Lower lobe of right lung (tissue), 2 donors: ENCODE measurements at regions not wholly inside any gene's neighbourhood (a gene's known extent, or its start where the extent isn't known, plus 50 kb on each side); places are given as distances from the start of the nearest gene placed in this dataset.

ENCODE experiments used
- ATAC-seq, 2 donors: fragments of 200-7000 bp; cut with Tn5 transposase; one replicate each; pipeline ENCODE4 v1.9.1; 2020 to 2022; ENCODE audit warnings: mild to moderate bottlenecking in 2 of 2, moderate library complexity in 2 of 2
- DNase-seq: peaks from one replicate; pipeline ENCODE4 v3.0.0-alpha.2; 2020
- H3K27ac ChIP-seq: fragments of 200-600 bp; one replicate; pipeline ENCODE4 v1.8.0; 2022
- H3K27me3 ChIP-seq: fragments of 200-600 bp; one replicate; pipeline ENCODE4 v1.8.0; 2022; ENCODE audit warnings: low read depth
- H3K36me3 ChIP-seq: fragments of 200-600 bp; one replicate; pipeline ENCODE4 v1.8.0; 2022; ENCODE audit warnings: mild to moderate bottlenecking
- H3K4me1 ChIP-seq: fragments of 200-600 bp; one replicate; pipeline ENCODE4 v1.8.0; 2022
- H3K4me3 ChIP-seq: fragments of 200-600 bp; one replicate; pipeline ENCODE4 v1.8.0; 2022; ENCODE audit warnings: mild to moderate bottlenecking
- H3K9me3 ChIP-seq: fragments of 200-600 bp; one replicate; pipeline ENCODE4 v1.8.0; 2022
- CTCF ChIP-seq: fragments of 200-600 bp; IDR thresholded peaks from one replicate; pipeline ENCODE4 v1.8.0; 2022; ENCODE audit warnings: antibody characterized with exemption, mild to moderate bottlenecking
- intact Hi-C: fragments of 100-400 bp; cut with DNase I; formaldehyde crosslinking; loops from one replicate; pipeline ENCODE4 v1.11.0; 2022
- donor health status: DM: no; HTN: yes; CAD: no; lungs with severe emphysema.

DNA sequence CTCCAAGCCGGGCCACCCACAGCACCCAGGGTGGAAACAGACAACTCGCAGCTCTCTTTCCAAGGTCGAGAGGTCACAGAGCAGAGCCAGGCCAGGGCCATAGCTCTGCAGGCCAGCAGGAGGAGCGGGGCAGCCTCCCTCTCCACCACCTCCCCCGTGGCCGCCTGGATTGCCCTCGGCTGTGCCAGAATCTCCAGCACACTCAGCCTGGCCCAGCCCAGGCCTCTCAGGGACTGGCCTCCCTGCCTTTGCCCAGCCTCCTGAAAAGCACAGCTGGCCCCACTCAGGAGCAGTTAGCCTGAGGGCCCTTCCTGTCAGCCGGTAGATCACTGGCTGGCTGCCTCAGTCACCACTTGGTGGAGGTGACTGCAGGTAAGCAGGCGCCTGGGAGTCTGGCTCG, 85.8 kb upstream of the SEC14L1 start:
- ATAC-seq, result peak in 1 of 2 donors; percentile 60
- H3K4me1 ChIP-seq, result no peaks in the 10 kb centered on the region
- intact Hi-C loops, result no loop called here
- no peaks in the 10 kb centered on the region for H3K9me3 ChIP-seq
- no peak for DNase-seq
- no peak for TF ChIP-seq CTCF
- H3K4me3 ChIP-seq, result no peak overlapping the region
- peaks cover 54% of the 10 kb centered on the region for H3K27me3 ChIP-seq
- no peaks in the 10 kb centered on the region for H3K36me3 ChIP-seq
- no peak overlapping the region for H3K27ac ChIP-seq

DNA sequence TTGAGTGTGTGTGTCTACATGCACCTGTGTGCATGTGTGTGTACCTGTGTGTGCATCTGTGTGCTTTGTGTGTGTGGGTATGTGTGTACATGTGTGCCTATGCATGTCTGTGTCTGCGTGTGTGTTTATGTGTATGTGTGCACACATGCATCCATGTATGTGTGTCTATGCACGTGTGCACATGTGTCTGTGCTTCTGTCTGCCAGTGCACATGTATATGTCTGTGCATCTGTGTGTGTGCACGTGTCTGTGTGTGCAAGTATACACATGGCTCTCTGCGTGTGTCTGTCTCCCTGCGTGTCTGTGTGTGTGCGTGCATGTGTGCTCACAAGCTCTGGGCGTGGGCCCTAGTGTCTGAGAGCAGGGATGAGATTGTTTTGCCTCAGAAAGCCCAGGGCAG, 85.3 kb upstream of the SEC14L1 start:
- no peak for TF ChIP-seq CTCF
- Histone ChIP-seq H3K36me3 (no peaks in the 10 kb centered on the region), H3K9me3 (no peaks in the 10 kb centered on the region), H3K4me1 (no peaks in the 10 kb centered on the region), H3K27ac (no peak overlapping the region), H3K4me3 (no peak overlapping the region), H3K27me3 (peaks cover 53% of the 10 kb centered on the region)
- intact Hi-C loops, result no loop called here
- DNase-seq (no peak), ATAC-seq (no peak)

GRCh38 chr17:77058016-77058415, 82.8 kb upstream of the SEC14L1 start:
- DNase-seq, result no peak

GRCh38 chr17:77061669-77062068, 79.1 kb upstream of the SEC14L1 start:
- Histone ChIP-seq H3K36me3 (no peaks in the 10 kb centered on the region), H3K4me3 (no peak overlapping the region), H3K27ac (no peak overlapping the region), H3K27me3 (peaks cover 4% of the 10 kb centered on the region), H3K4me1 (no peaks in the 10 kb centered on the region), H3K9me3 (no peaks in the 10 kb centered on the region)
- no peak for DNase-seq
- intact Hi-C loops, result no loop called here
- ATAC-seq, result no peak
- no peak for TF ChIP-seq CTCF

More at GRCh38 chr17:77058016-77058415, 82.8 kb upstream of the SEC14L1 start:
- Histone ChIP-seq H3K4me3 (no peak overlapping the region), H3K27ac (no peak overlapping the region), H3K4me1 (no peaks in the 10 kb centered on the region), H3K27me3 (peaks cover 29% of the 10 kb centered on the region), H3K36me3 (no peaks in the 10 kb centered on the region), H3K9me3 (no peaks in the 10 kb centered on the region)
- intact Hi-C loops, result no loop called here
- ATAC-seq, result no peak
- TF ChIP-seq CTCF, result no peak

GRCh38 chr17:77064598-77064997, 76.2 kb upstream of the SEC14L1 start:
- intact Hi-C loops, result no loop called here
- Histone ChIP-seq H3K36me3 (no peaks in the 10 kb centered on the region), H3K4me3 (no peak overlapping the region), H3K9me3 (no peaks in the 10 kb centered on the region), H3K27ac (no peak overlapping the region), H3K27me3 (peaks cover 10% of the 10 kb centered on the region), H3K4me1 (no peaks in the 10 kb centered on the region)
- TF ChIP-seq CTCF, result no peak
- ATAC-seq, result no peak
- no peak for DNase-seq

DNA sequence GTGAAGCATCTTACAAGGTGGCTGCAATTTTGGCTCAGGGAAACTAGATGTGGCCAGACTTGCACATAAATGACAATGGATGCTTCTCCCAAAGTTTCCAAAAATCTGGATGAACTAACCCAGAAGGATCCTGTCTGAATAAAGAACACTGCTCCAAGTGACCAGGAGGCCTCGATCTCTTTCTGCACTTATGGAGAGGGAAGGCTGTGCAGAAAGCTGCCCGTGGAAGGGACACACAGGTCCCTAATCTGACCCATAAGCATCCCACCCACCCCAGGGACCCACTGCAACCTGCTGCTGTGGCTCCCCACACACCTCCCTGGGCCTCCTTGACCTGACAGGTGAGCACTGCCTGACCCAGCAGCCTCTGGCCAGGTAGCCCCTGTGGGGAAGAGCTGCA, 74.6 kb upstream of the SEC14L1 start:
- intact Hi-C loops, result no loop called here
- DNase-seq (no peak), ATAC-seq (no peak)
- H3K27ac ChIP-seq, result no peak overlapping the region
- peaks cover 13% of the 10 kb centered on the region for H3K27me3 ChIP-seq
- H3K36me3 ChIP-seq, result no peaks in the 10 kb centered on the region
- H3K9me3 ChIP-seq, result no peaks in the 10 kb centered on the region
- no peak for TF ChIP-seq CTCF
- H3K4me3 ChIP-seq, result no peak overlapping the region
- H3K4me1 ChIP-seq, result no peaks in the 10 kb centered on the region
